ENCODE measurements at regions not wholly inside any gene's neighbourhood (a gene's known extent, or its start where the extent isn't known, plus 50 kb on each side); places are given as distances from the start of the nearest gene placed in this dataset.

DNA sequence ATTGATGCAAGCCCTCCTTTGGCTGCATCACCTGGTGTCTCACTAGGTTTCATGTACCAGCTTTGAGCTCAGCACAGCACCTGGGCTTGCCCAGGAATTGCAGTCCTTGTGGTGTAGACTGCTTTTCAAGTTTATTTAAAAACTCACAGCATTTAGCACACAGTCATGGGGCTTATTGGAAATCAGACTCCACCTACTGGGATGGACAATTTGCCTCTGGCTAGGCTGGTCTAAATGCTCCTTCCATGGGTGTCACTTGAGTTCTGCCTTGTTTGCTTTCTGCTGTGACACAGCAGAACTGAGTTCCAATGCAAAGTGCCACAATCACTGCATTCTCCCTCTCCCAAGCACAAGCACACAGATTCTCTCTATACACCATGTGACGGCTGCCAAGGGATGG lies 453.3 kb downstream of the GABRG2 start (continued):
- TF ChIP-seq, protein P1, sequence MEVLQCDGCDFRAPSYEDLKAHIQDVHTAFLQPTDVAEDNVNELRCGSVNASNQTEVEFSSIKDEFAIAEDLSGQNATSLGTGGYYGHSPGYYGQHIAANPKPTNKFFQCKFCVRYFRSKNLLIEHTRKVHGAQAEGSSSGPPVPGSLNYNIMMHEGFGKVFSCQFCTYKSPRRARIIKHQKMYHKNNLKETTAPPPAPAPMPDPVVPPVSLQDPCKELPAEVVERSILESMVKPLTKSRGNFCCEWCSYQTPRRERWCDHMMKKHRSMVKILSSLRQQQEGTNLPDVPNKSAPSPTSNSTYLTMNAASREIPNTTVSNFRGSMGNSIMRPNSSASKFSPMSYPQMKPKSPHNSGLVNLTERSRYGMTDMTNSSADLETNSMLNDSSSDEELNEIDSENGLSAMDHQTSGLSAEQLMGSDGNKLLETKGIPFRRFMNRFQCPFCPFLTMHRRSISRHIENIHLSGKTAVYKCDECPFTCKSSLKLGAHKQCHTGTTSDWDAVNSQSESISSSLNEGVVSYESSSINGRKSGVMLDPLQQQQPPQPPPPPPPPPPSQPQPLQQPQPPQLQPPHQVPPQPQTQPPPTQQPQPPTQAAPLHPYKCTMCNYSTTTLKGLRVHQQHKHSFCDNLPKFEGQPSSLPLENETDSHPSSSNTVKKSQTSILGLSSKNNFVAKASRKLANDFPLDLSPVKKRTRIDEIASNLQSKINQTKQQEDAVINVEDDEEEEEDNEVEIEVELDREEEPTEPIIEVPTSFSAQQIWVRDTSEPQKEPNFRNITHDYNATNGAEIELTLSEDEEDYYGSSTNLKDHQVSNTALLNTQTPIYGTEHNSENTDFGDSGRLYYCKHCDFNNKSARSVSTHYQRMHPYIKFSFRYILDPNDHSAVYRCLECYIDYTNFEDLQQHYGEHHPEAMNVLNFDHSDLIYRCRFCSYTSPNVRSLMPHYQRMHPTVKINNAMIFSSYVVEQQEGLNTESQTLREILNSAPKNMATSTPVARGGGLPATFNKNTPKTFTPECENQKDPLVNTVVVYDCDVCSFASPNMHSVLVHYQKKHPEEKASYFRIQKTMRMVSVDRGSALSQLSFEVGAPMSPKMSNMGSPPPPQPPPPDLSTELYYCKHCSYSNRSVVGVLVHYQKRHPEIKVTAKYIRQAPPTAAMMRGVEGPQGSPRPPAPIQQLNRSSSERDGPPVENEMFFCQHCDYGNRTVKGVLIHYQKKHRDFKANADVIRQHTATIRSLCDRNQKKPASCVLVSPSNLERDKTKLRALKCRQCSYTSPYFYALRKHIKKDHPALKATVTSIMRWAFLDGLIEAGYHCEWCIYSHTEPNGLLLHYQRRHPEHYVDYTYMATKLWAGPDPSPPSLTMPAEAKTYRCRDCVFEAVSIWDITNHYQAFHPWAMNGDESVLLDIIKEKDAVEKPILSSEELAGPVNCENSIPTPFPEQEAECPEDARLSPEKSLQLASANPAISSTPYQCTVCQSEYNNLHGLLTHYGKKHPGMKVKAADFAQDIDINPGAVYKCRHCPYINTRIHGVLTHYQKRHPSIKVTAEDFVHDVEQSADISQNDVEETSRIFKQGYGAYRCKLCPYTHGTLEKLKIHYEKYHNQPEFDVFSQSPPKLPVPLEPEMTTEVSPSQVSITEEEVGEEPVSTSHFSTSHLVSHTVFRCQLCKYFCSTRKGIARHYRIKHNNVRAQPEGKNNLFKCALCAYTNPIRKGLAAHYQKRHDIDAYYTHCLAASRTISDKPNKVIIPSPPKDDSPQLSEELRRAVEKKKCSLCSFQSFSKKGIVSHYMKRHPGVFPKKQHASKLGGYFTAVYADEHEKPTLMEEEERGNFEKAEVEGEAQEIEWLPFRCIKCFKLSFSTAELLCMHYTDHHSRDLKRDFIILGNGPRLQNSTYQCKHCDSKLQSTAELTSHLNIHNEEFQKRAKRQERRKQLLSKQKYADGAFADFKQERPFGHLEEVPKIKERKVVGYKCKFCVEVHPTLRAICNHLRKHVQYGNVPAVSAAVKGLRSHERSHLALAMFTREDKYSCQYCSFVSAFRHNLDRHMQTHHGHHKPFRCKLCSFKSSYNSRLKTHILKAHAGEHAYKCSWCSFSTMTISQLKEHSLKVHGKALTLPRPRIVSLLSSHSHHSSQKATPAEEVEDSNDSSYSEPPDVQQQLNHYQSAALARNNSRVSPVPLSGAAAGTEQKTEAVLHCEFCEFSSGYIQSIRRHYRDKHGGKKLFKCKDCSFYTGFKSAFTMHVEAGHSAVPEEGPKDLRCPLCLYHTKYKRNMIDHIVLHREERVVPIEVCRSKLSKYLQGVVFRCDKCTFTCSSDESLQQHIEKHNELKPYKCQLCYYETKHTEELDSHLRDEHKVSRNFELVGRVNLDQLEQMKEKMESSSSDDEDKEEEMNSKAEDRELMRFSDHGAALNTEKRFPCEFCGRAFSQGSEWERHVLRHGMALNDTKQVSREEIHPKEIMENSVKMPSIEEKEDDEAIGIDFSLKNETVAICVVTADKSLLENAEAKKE (CRISPR knock-in tag; IDR thresholded peaks at IDR 0.05) = no peak
- no peak for TF ChIP-seq EZH2phosphoT487 (IDR thresholded peaks at IDR 0.05; ENCODE audit: unreplicated experiment)
- TF ChIP-seq NANOG (IDR thresholded peaks at IDR 0.05; ENCODE audit: borderline replicate concordance) = no peak

DNA sequence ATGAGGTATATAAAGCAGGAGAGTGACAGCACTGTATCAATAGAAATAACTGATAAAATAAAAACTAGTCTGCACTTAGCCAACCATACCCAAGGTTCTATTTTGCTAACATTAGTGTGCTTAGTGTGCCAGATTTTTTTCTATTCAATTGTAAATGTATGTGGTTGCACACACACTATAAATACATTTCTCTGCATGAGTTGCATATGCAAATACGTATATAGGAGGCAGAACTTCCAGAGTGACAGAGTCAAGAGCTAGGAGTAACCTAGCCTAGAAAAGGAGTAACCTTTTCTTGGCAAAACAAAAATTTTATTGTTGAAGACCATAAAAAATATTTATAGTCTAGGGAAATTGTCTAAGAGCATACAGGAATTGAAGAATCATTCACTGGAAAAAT lies 461.6 kb downstream of the GABRG2 start:
- H3K27ac Mint-ChIP-seq = no peak overlapping the region
- no peaks in the 10 kb centered on the region for H3K36me3 ChIP-seq (ENCODE audit: insufficient read depth)
- H3K4me1 Mint-ChIP-seq = peaks cover 3% of the 10 kb centered on the region; the same call in 1 of the 3 replicates
- no peaks in the 10 kb centered on the region for H3K9me2 ChIP-seq (ENCODE audit: insufficient read depth)
- no peak for ATAC-seq
- no peak overlapping the region for H3K4me2 ChIP-seq
- no peak overlapping the region for H2AFZ ChIP-seq
- H3K36me3 Mint-ChIP-seq (ENCODE audit: low read depth) = peaks cover 4% of the 10 kb centered on the region; the same call in 1 of the 3 replicates
- H3K79me2 ChIP-seq (replicated peaks; ENCODE audit: insufficient read depth) = no peaks in the 10 kb centered on the region
- H3K9me3 Mint-ChIP-seq = peaks cover 15% of the 10 kb centered on the region
- no peak overlapping the region for H3K4me3 Mint-ChIP-seq
- no peaks in the 10 kb centered on the region for H3K4me1 ChIP-seq (ENCODE audit: insufficient read depth)
- peaks cover 4% of the 10 kb centered on the region for H3K27me3 Mint-ChIP-seq (ENCODE audit: insufficient read depth, low read depth, poor library complexity)
- H3K4me3 ChIP-seq = no peak overlapping the region
- no peaks in the 10 kb centered on the region for H3K27me3 ChIP-seq (ENCODE audit: insufficient read depth)
- no peaks in the 10 kb centered on the region for H4K20me1 ChIP-seq (replicated peaks; ENCODE audit: insufficient read depth)
- no peaks in the 10 kb centered on the region for H3F3A ChIP-seq (replicated peaks; ENCODE audit: low read depth)
- H3K27ac ChIP-seq (ENCODE audit: low read depth) = no peak overlapping the region
- DNase-seq (ENCODE audit: low spot score) = no peak
- TF ChIP-seq CREB1 (CRISPR knock-in tag; IDR thresholded peaks at IDR 0.05; ENCODE audit: low read depth) (no peak), EZH2 (IDR thresholded peaks at IDR 0.05; ENCODE audit: low read depth, unreplicated experiment) (no peak), ZNF114 (CRISPR knock-in tag; IDR thresholded peaks at IDR 0.05) (no peak)
- TF ChIP-seq, protein P2, sequence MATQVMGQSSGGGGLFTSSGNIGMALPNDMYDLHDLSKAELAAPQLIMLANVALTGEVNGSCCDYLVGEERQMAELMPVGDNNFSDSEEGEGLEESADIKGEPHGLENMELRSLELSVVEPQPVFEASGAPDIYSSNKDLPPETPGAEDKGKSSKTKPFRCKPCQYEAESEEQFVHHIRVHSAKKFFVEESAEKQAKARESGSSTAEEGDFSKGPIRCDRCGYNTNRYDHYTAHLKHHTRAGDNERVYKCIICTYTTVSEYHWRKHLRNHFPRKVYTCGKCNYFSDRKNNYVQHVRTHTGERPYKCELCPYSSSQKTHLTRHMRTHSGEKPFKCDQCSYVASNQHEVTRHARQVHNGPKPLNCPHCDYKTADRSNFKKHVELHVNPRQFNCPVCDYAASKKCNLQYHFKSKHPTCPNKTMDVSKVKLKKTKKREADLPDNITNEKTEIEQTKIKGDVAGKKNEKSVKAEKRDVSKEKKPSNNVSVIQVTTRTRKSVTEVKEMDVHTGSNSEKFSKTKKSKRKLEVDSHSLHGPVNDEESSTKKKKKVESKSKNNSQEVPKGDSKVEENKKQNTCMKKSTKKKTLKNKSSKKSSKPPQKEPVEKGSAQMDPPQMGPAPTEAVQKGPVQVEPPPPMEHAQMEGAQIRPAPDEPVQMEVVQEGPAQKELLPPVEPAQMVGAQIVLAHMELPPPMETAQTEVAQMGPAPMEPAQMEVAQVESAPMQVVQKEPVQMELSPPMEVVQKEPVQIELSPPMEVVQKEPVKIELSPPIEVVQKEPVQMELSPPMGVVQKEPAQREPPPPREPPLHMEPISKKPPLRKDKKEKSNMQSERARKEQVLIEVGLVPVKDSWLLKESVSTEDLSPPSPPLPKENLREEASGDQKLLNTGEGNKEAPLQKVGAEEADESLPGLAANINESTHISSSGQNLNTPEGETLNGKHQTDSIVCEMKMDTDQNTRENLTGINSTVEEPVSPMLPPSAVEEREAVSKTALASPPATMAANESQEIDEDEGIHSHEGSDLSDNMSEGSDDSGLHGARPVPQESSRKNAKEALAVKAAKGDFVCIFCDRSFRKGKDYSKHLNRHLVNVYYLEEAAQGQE (IDR thresholded peaks at IDR 0.05; ENCODE audit: unreplicated experiment) = no peak

Data from GM23338 (cell line).